PC-9 (cell line): ENCODE measurements at regions not wholly inside any gene's neighbourhood (a gene's known extent, or its start where the extent isn't known, plus 50 kb on each side); places are given as distances from the start of the nearest gene placed in this dataset.

ENCODE experiments used
- BruUV-seq: library from RNA; stranded (reverse); fragments of 400-500 nt; replicated peaks from 2 replicates; lab custom pipeline; 2021; lab: Mats Ljungman, UMichigan
- CTCF ChIA-PET: fragments of 300-600 bp; sonication (Branson Sonifier 250); formaldehyde crosslinking; loops from one replicate; lab custom pipeline; 2022; ENCODE audit warnings: antibody characterized with exemption; lab: Charles Lee
- POLR2A ChIA-PET: fragments of 300-600 bp; sonication (Branson Sonifier 250); formaldehyde crosslinking; loops from one replicate; lab custom pipeline; 2022; ENCODE audit warnings: antibody characterized with exemption; ENCODE audit not compliant: unreplicated experiment; lab: Charles Lee
- DNase-seq, 2 experiments: peaks; one replicate each; pipeline versions ENCODE4 v3.0.0 to v3.0.0-alpha.2; 2015 to 2022; ENCODE audit warnings: mixed read lengths in 1 of 2
- H2AFZ ChIP-seq: fragments of 200-600 bp; sonication (generic); 2 replicates; pipeline ENCODE4 v1.8.1; 2017; ENCODE audit warnings: antibody characterized with exemption
- H3F3A ChIP-seq: fragments of 200-600 bp; sonication (generic); 2 replicates; pipeline ENCODE4 v1.8.1; 2017; ENCODE audit warnings: antibody characterized with exemption, mild to moderate bottlenecking, low read depth; ENCODE audit not compliant: insufficient read depth
- H3K27ac ChIP-seq: fragments of 200-600 bp; sonication (generic); 2 replicates; pipeline ENCODE4 v1.6.1; 2016; ENCODE audit warnings: mixed run types
- H3K27me3 ChIP-seq: fragments of 200-600 bp; sonication (generic); 2 replicates; pipeline ENCODE4 v1.6.1; 2016; ENCODE audit warnings: low read depth, mixed run types; ENCODE audit not compliant: insufficient read depth
- H3K36me3 ChIP-seq: fragments of 200-600 bp; sonication (generic); 2 replicates; pipeline ENCODE4 v1.6.1; 2016; ENCODE audit warnings: low read depth, mixed run types
- H3K4me1 ChIP-seq: fragments of 200-600 bp; sonication (generic); replicated peaks from 2 replicates; pipeline ENCODE4 v1.6.1; 2016; ENCODE audit warnings: mixed run types; ENCODE audit not compliant: insufficient read depth
- H3K4me2 ChIP-seq: fragments of 200-600 bp; sonication (generic); 2 replicates; pipeline ENCODE4 v1.6.1; 2017; ENCODE audit warnings: mixed run types
- H3K4me3 ChIP-seq: fragments of 200-600 bp; sonication (generic); 2 replicates; pipeline ENCODE4 v1.6.1; 2016; ENCODE audit warnings: mixed run types
- H3K79me2 ChIP-seq: fragments of 200-600 bp; sonication (generic); 2 replicates; pipeline ENCODE4 v1.6.1; 2017; ENCODE audit warnings: low read depth, mixed run types
- H3K9me2 ChIP-seq: fragments of 200-600 bp; sonication (generic); 2 replicates; pipeline ENCODE4 v1.8.1; 2017; ENCODE audit warnings: mild to moderate bottlenecking; ENCODE audit not compliant: insufficient read depth
- H3K9me3 ChIP-seq: fragments of 200-600 bp; sonication (generic); 2 replicates; pipeline ENCODE4 v1.8.1; 2016; ENCODE audit warnings: low read depth; ENCODE audit not compliant: insufficient read depth
- H4K20me1 ChIP-seq: fragments of 200-600 bp; sonication (generic); 2 replicates; pipeline ENCODE4 v1.8.1; 2017; ENCODE audit not compliant: insufficient read depth
- EZH2 ChIP-seq: fragments of 200-600 bp; sonication (generic); IDR thresholded peaks from 2 replicates; pipeline ENCODE4 v1.8.0; 2017; ENCODE audit warnings: antibody characterized with exemption, low read depth
- intact Hi-C: fragments of 100-400 bp; cut with micrococcal nuclease; formaldehyde crosslinking; loops from one replicate; pipeline ENCODE4 v1.10.0; 2022; ENCODE audit not compliant: unreplicated experiment
- TF ChIP-seq, protein P1 (sequence below): fragments of 200-600 bp; sonication (generic); conservative IDR thresholded peaks from 2 replicates; pipeline ENCODE4 v1.6.1; 2017; ENCODE audit warnings: mixed run types, antibody characterized with exemption, mild to moderate bottlenecking, moderate library complexity

DNA sequence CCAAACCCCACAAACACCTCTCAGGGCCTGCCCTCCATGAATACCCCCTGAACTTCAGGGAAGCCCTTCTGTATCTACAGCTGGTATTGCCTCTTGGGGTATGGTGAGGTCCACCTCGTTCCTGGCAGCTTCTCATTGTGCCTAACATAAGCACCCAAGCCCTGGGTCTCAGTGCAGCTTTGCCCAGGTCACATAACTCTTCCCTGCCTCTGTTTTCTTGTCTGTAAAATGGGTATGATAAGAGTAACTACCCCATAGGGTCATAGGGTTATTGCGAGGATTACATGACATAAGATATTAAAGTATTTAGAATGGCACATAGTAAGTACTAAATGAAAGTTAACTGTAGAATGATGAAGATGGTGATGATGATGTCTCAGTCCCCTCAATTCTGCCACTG is 190.0 kb upstream of the PWP1 start:
- Histone ChIP-seq H3K79me2 (no peaks in the 10 kb centered on the region), H4K20me1 (no peaks in the 10 kb centered on the region; the same call in 1 of the 2 replicates), H3K27me3 (no peaks in the 10 kb centered on the region), H2AFZ (no peak overlapping the region), H3K4me2 (no peak overlapping the region), H3K27ac (no peak overlapping the region), H3K9me2 (no peaks in the 10 kb centered on the region), H3F3A (no peaks in the 10 kb centered on the region), H3K36me3 (no peaks in the 10 kb centered on the region), H3K9me3 (no peaks in the 10 kb centered on the region), H3K4me3 (no peak overlapping the region), H3K4me1 (no peaks in the 10 kb centered on the region)
- ChIA-PET CTCF (no interaction called here), POLR2A (no interaction called here)
- BruUV-seq = no TSS peak
- DNase-seq = no peak
- intact Hi-C loops = no loop called here
- TF ChIP-seq, protein P1, sequence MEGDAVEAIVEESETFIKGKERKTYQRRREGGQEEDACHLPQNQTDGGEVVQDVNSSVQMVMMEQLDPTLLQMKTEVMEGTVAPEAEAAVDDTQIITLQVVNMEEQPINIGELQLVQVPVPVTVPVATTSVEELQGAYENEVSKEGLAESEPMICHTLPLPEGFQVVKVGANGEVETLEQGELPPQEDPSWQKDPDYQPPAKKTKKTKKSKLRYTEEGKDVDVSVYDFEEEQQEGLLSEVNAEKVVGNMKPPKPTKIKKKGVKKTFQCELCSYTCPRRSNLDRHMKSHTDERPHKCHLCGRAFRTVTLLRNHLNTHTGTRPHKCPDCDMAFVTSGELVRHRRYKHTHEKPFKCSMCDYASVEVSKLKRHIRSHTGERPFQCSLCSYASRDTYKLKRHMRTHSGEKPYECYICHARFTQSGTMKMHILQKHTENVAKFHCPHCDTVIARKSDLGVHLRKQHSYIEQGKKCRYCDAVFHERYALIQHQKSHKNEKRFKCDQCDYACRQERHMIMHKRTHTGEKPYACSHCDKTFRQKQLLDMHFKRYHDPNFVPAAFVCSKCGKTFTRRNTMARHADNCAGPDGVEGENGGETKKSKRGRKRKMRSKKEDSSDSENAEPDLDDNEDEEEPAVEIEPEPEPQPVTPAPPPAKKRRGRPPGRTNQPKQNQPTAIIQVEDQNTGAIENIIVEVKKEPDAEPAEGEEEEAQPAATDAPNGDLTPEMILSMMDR = no peak

DNA sequence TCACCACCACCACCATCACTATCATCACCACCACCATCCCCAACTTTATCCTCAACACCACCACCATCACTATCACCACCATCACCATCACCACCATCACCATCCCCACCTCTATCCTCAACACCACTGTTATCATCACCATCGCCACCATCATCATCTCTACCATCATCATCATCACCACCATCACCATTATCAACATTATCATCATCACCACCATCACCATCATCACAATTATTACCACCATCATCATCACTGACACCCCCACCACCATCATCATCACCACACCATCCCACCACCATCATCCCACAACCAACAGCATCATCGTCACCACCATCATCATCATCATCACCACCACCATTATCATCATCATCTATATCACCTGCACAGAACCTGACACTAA is 188.4 kb upstream of the PWP1 start:
- intact Hi-C loops = no loop called here
- Histone ChIP-seq H3K9me2 (no peaks in the 10 kb centered on the region), H3K79me2 (no peaks in the 10 kb centered on the region), H3F3A (no peaks in the 10 kb centered on the region), H3K27ac (no peak overlapping the region), H3K27me3 (no peaks in the 10 kb centered on the region), H4K20me1 (no peaks in the 10 kb centered on the region; the same call in 1 of the 2 replicates), H3K4me3 (no peak overlapping the region), H2AFZ (no peak overlapping the region), H3K4me2 (no peak overlapping the region), H3K4me1 (no peaks in the 10 kb centered on the region), H3K36me3 (no peaks in the 10 kb centered on the region), H3K9me3 (no peaks in the 10 kb centered on the region)
- TF ChIP-seq EZH2 = no peak
- TF ChIP-seq, protein P1 = no peak
- DNase-seq = no peak
- no TSS peak for BruUV-seq
- ChIA-PET CTCF (no interaction called here), POLR2A (no interaction called here)

DNA sequence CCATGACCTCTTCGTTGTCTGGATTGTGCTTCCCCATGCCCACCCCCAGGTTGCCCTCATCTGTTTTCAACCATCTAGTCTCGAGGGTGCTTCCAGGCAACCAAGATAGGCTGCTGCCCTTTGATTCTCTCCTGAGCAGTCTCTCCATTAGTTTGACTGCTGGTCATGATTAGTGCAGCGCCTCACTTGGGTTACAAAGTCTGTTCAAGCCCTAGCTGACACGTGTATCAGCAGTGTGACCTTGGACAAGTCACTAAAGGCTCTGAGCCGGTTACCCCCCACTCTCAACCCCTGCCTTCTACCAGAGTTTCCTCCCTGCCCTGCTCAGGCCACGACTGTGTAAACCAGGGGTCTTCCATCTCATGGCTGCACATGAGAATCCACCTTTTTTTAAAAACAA is 185.3 kb upstream of the PWP1 start:
- H2AFZ ChIP-seq = no peak overlapping the region
- TF ChIP-seq EZH2 = no peak
- TF ChIP-seq, protein P1 = no peak
- no peak overlapping the region for H3K4me3 ChIP-seq
- H3K36me3 ChIP-seq = no peaks in the 10 kb centered on the region
- no peak overlapping the region for H3K27ac ChIP-seq
- no peaks in the 10 kb centered on the region for H3K9me3 ChIP-seq
- H3K4me1 ChIP-seq = no peaks in the 10 kb centered on the region
- no peak overlapping the region for H3K4me2 ChIP-seq
- ChIA-PET POLR2A (no interaction called here), CTCF (no interaction called here)
- no peak for DNase-seq
- no peaks in the 10 kb centered on the region; the same call in 1 of the 2 replicates for H4K20me1 ChIP-seq
- BruUV-seq = no TSS peak
- intact Hi-C loops = no loop called here
- H3K27me3 ChIP-seq = no peaks in the 10 kb centered on the region
- no peaks in the 10 kb centered on the region for H3K9me2 ChIP-seq
- H3F3A ChIP-seq = 0 out of 2 replicates have a peak, but pooled peaks cover 3% of the 10 kb centered on the region
- no peaks in the 10 kb centered on the region for H3K79me2 ChIP-seq
